H1 (cell line): ENCODE measurements at regions not wholly inside any gene's neighbourhood (a gene's known extent, or its start where the extent isn't known, plus 50 kb on each side); places are given as distances from the start of the nearest gene placed in this dataset.

Experiments
- SP2 ChIP-seq: IDR thresholded peaks from 2 replicates; pipeline ENCODE4 v1.6.1; 2012; ENCODE audit warnings: mild to moderate bottlenecking, low read length, inconsistent platforms
- TF ChIP-seq, protein P1 (sequence below), 3 experiments: IDR thresholded peaks; 1 replicate in 2 of 3; 2 replicates in 1 of 3; pipeline versions ENCODE4 v1.5.1 to v1.6.1; 2011; ENCODE audit warnings: low read length in 3 of 3, mild to moderate bottlenecking in 3 of 3, inconsistent platforms in 2 of 3, low read depth in 1 of 3, moderate library complexity in 1 of 3; ENCODE audit not compliant: insufficient read depth in 1 of 3; ENCODE audit errors: control extremely low read depth in 1 of 3

DNA sequence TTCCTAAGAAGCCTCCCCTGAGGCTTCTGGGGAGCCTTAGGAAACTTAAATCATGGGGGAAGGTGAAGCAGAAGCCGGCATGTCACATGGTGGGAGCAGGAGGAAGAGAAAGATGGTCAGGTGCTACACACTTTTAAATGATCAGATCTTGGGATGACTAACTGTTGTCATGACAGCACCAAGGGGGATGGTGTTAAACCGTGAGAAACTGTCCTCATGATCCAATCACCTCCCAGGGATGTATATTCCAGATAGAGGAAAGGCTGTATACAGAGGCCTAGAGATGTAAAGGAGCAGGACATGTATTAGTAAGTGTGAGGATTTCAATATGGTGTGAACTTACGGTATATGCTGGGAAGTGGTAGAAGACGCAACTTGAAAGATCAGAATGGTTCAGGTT, 121.1 kb downstream of the CAND1 start:
- no peak for TF ChIP-seq SP2
- TF ChIP-seq, protein P1, sequence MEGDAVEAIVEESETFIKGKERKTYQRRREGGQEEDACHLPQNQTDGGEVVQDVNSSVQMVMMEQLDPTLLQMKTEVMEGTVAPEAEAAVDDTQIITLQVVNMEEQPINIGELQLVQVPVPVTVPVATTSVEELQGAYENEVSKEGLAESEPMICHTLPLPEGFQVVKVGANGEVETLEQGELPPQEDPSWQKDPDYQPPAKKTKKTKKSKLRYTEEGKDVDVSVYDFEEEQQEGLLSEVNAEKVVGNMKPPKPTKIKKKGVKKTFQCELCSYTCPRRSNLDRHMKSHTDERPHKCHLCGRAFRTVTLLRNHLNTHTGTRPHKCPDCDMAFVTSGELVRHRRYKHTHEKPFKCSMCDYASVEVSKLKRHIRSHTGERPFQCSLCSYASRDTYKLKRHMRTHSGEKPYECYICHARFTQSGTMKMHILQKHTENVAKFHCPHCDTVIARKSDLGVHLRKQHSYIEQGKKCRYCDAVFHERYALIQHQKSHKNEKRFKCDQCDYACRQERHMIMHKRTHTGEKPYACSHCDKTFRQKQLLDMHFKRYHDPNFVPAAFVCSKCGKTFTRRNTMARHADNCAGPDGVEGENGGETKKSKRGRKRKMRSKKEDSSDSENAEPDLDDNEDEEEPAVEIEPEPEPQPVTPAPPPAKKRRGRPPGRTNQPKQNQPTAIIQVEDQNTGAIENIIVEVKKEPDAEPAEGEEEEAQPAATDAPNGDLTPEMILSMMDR (IDR thresholded peaks at IDR 0.05; ENCODE audit: control extremely low read depth in 1 of 3, insufficient read depth in 1 of 3, low read depth in 1 of 3, low read length in 3 of 3), result no peak
